Effector memory CD4-positive, alpha-beta T cell (primary cell): ENCODE measurements at regions not wholly inside any gene's neighbourhood (a gene's known extent, or its start where the extent isn't known, plus 50 kb on each side); places are given as distances from the start of the nearest gene placed in this dataset.

Experiments used
- DNase-seq, 3 donors: peaks; one replicate each; pipeline ENCODE4 v3.0.0-alpha.2; 2020
- H3K27ac ChIP-seq: 2 replicates; pipeline ENCODE4 v1.7.0; 2013; ENCODE audit warnings: mild to moderate bottlenecking, low read length, moderate library complexity; ENCODE audit not compliant: insufficient read depth, poor library complexity, severe bottlenecking
- H3K27me3 ChIP-seq: replicated peaks from 2 replicates; pipeline ENCODE4 v1.7.0; 2013; ENCODE audit warnings: mild to moderate bottlenecking, low read length; ENCODE audit not compliant: insufficient read depth, control insufficient read depth, poor library complexity, severe bottlenecking
- H3K36me3 ChIP-seq: 2 replicates; pipeline ENCODE4 v1.7.0; 2013; ENCODE audit warnings: mild to moderate bottlenecking, low read length, moderate library complexity; ENCODE audit not compliant: control insufficient read depth, insufficient read depth
- H3K4me1 ChIP-seq: 2 replicates; pipeline ENCODE4 v1.7.0; 2013; ENCODE audit warnings: low read length, mild to moderate bottlenecking; ENCODE audit not compliant: control insufficient read depth, insufficient read depth, poor library complexity, severe bottlenecking
- H3K4me3 ChIP-seq: 2 replicates; pipeline ENCODE4 v1.7.0; 2013; ENCODE audit warnings: low read length, low read depth, mild to moderate bottlenecking; ENCODE audit not compliant: insufficient read depth, poor library complexity, severe bottlenecking
- H3K9me3 ChIP-seq: 2 replicates; pipeline ENCODE4 v1.7.0; 2013; ENCODE audit warnings: mild to moderate bottlenecking, low read length, moderate library complexity; ENCODE audit not compliant: control insufficient read depth

DNA sequence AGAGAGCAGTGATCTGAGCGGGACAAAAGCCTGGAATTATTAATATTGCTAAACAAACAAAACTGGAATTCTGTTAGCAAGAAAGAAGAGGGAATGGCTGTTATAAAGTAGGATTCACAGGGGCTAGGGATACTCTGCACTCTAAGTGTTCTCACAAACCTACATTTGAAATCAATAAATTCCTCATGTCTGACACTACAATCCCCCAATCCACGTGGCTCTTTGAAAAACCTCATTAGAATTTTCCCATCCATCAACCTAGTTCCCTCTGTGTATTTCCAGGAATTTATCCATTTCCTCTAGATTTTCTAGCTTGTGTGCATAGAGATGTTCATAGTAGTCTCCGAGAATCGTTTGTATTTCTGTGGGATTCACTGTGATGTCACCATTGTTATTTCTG, 307.5 kb downstream of the RBM26 start:
- Histone ChIP-seq H3K27me3 (no peaks in the 10 kb centered on the region), H3K4me1 (no peaks in the 10 kb centered on the region), H3K27ac (no peak overlapping the region), H3K36me3 (no peaks in the 10 kb centered on the region), H3K9me3 (no peaks in the 10 kb centered on the region), H3K4me3 (no peak overlapping the region)
- DNase-seq, result no peak

GRCh38 chr13:79097201-79097600, 308.9 kb downstream of the RBM26 start:
- H3K36me3 ChIP-seq, result no peaks in the 10 kb centered on the region
- H3K4me3 ChIP-seq, result no peak overlapping the region

DNA sequence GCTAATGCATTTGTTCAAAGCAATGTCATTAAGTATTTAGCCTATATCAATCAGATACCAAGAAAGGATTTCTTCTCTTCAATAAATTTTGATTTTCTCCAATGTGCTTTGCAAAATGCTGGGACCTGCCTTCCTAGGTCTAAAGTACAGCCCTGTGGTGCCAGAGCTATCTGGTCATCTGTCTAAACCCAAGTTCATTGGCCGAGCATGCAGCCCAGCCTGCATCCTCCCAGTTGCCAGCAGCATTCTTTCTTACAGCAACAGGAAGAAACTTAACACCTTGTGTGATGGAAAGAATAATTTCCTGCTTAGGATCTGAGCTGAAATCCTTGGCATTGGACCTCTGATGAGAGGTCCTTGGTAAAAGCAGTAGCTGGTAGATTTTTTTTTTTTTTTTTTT, 310.0 kb downstream of the RBM26 start:
- no peaks in the 10 kb centered on the region for H3K4me1 ChIP-seq
- H3K4me3 ChIP-seq, result no peak overlapping the region
- no peak overlapping the region for H3K27ac ChIP-seq
- DNase-seq, result no peak
- H3K27me3 ChIP-seq, result no peaks in the 10 kb centered on the region
- H3K9me3 ChIP-seq, result no peaks in the 10 kb centered on the region
- no peaks in the 10 kb centered on the region for H3K36me3 ChIP-seq

More at GRCh38 chr13:79097201-79097600, 308.9 kb downstream of the RBM26 start:
- Histone ChIP-seq H3K4me1 (no peaks in the 10 kb centered on the region), H3K27ac (no peak overlapping the region), H3K27me3 (no peaks in the 10 kb centered on the region), H3K9me3 (no peaks in the 10 kb centered on the region)
- no peak for DNase-seq

GRCh38 chr13:79090552-79091124, 315.4 kb downstream of the RBM26 start:
- Histone ChIP-seq H3K4me1 (no peaks in the 10 kb centered on the region), H3K36me3 (no peaks in the 10 kb centered on the region), H3K27ac (no peak overlapping the region), H3K9me3 (no peaks in the 10 kb centered on the region), H3K27me3 (no peaks in the 10 kb centered on the region), H3K4me3 (no peak overlapping the region)
- DNase-seq, result no peak

GRCh38 chr13:79084802-79085424, 321.1 kb downstream of the RBM26 start:
- no peaks in the 10 kb centered on the region for H3K36me3 ChIP-seq
- H3K4me3 ChIP-seq, result no peak overlapping the region
- H3K9me3 ChIP-seq, result no peaks in the 10 kb centered on the region
- H3K4me1 ChIP-seq, result no peaks in the 10 kb centered on the region
- no peaks in the 10 kb centered on the region for H3K27me3 ChIP-seq
- DNase-seq, result no peak
- H3K27ac ChIP-seq, result no peak overlapping the region

DNA sequence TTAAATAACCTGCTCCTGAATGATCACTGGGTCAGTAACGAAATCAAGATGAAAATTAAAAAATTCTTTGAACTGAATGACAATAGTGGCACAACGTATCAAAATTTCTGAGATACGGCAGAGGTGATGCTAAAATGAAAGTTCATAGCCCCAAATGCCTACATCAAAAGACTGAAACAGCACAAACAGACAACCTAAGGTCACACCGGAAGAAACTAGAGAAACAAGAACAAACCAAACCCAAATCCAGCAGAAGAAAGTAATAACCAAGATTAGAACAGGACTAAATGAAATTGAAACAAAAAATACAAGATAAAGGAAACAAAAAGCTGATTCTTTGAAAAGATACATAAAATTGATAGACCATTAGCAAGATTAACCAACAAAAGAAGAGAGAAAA, 324.1 kb downstream of the RBM26 start:
- Histone ChIP-seq H3K4me3 (no peak overlapping the region), H3K27me3 (no peaks in the 10 kb centered on the region), H3K4me1 (no peaks in the 10 kb centered on the region), H3K36me3 (no peaks in the 10 kb centered on the region), H3K9me3 (no peaks in the 10 kb centered on the region), H3K27ac (no peak overlapping the region)
- DNase-seq, result no peak

DNA sequence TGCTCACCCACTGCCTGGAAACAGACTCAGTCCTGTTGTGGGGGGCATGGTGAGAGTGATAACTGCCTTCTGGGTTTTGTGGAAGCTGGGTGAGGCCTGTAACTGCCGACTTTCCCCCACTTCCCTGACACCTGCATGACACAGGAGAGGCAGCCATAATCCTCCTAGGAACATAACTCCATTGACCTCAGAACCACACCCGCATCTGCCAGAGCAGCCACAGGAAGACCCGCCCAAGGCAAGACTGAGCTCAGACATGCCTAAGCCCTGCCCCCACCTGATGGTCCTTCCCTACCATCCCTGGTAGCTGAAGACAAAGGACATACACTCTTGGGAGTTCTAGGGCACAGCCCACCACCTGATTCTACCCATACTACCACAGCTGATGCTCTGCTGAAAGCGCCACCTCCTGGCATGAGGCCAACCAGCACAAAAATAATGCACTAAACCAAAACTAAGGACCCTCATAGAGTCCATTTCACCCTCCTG, 326.7 kb downstream of the RBM26 start:
- Histone ChIP-seq H3K36me3 (no peaks in the 10 kb centered on the region), H3K9me3 (no peaks in the 10 kb centered on the region), H3K27ac (no peak overlapping the region), H3K27me3 (no peaks in the 10 kb centered on the region), H3K4me3 (no peak overlapping the region), H3K4me1 (no peaks in the 10 kb centered on the region)
- DNase-seq, result no peak

DNA sequence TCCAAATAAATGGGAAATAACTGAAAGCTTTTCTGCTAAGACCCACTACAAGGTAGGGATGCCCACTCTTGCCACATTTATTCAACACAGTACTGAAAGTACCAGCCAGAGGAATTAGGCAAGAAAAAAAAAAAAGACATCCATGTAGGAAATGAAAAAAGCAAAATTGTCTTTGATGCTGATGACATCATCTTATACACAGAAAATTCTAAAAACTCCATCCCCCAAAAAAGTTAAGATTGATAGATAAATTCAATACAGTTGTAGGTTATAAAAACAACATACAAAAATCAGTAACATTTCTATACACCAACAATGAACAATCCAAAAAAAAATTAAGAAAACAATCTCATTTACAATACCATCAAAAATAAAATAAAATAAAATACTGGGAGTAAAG, 330.4 kb downstream of the RBM26 start:
- no peaks in the 10 kb centered on the region for H3K36me3 ChIP-seq
- no peak overlapping the region for H3K27ac ChIP-seq
- no peaks in the 10 kb centered on the region for H3K27me3 ChIP-seq
- no peaks in the 10 kb centered on the region for H3K4me1 ChIP-seq
- DNase-seq, result no peak
- no peaks in the 10 kb centered on the region for H3K9me3 ChIP-seq
- H3K4me3 ChIP-seq, result no peak overlapping the region

GRCh38 chr13:79070343-79070974, 335.6 kb downstream of the RBM26 start:
- H3K27ac ChIP-seq, result no peak overlapping the region
- DNase-seq, result no peak
- H3K9me3 ChIP-seq, result no peaks in the 10 kb centered on the region
- no peaks in the 10 kb centered on the region for H3K4me1 ChIP-seq
- H3K4me3 ChIP-seq, result no peak overlapping the region
- H3K27me3 ChIP-seq, result peaks cover 4% of the 10 kb centered on the region
- H3K36me3 ChIP-seq, result no peaks in the 10 kb centered on the region

- H3K4me3 ChIP-seq, result no peak overlapping the region
- no peaks in the 10 kb centered on the region for H3K27me3 ChIP-seq
- no peak for DNase-seq
- no peaks in the 10 kb centered on the region for H3K4me1 ChIP-seq
- no peaks in the 10 kb centered on the region for H3K9me3 ChIP-seq
- no peaks in the 10 kb centered on the region for H3K36me3 ChIP-seq
- no peak overlapping the region for H3K27ac ChIP-seq
Measured at GRCh38 chr13:79062291-79062690, 343.8 kb downstream of the RBM26 start.
